ENCODE measurements at regions not wholly inside any gene's neighbourhood (a gene's known extent, or its start where the extent isn't known, plus 50 kb on each side); places are given as distances from the start of the nearest gene placed in this dataset.
A peak's percentile ranks its signal among the peaks of the same experiment; 100 is the strongest.

- Histone ChIP-seq H3K23ac (ENCODE audit: low read length) (no peak overlapping the region), H3K4me3 (ENCODE audit: low read length) (no peak overlapping the region), H3K9ac (ENCODE audit: low read length) (no peak overlapping the region), H2BK15ac (replicated peaks; ENCODE audit: low read depth) (no peak overlapping the region), H3K4me1 (ENCODE audit: control insufficient read depth, low read depth, low read length) (no peaks in the 10 kb centered on the region), H4K5ac (ENCODE audit: low read length) (no peak overlapping the region), H3K4me2 (ENCODE audit: low read length) (no peak overlapping the region), H3K27ac (ENCODE audit: low read depth, low read length) (no peak overlapping the region), H3K79me2 (ENCODE audit: control insufficient read depth, insufficient read depth, low read length) (no peaks in the 10 kb centered on the region), H3K18ac (ENCODE audit: low read length) (no peak overlapping the region), H3K56ac (ENCODE audit: low read length) (no peak overlapping the region), H3K27me3 (ENCODE audit: insufficient read depth, low read length, poor library complexity) (no peaks in the 10 kb centered on the region), H4K8ac (ENCODE audit: low read depth, low read length) (no peak overlapping the region), H3K4ac (ENCODE audit: low read depth, low read length) (no peak overlapping the region), H2BK120ac (ENCODE audit: low read depth, low read length) (no peak overlapping the region), H2BK5ac (ENCODE audit: low read length) (no peak overlapping the region), H3K36me3 (ENCODE audit: control insufficient read depth, insufficient read depth, low read length) (no peaks in the 10 kb centered on the region), H3K79me1 (ENCODE audit: low read length) (no peaks in the 10 kb centered on the region), H2AK5ac (ENCODE audit: low read length) (no peak overlapping the region)
- DNase-seq, result no peak
- no CpG with 5 or more reads among the region's 6 CpGs for WGBS (ENCODE audit: extremely low coverage, insufficient coverage, low lambda C conversion rate)
Observed at GRCh38 chr3:132854856-132855535, 132.8 kb upstream of the NPHP3 start.

GRCh38 chr3:132847849-132848625 lies 125.8 kb upstream of the NPHP3 start:
- no peak for DNase-seq
- H2AK5ac ChIP-seq (ENCODE audit: low read length), result no peak overlapping the region

GRCh38 chr3:132843851-132844553 lies 121.8 kb upstream of the NPHP3 start:
- H3K79me2 ChIP-seq (ENCODE audit: control insufficient read depth, insufficient read depth, low read length), result no peaks in the 10 kb centered on the region
- H2BK15ac ChIP-seq (replicated peaks; ENCODE audit: low read depth), result no peak overlapping the region
- no peak overlapping the region for H3K4ac ChIP-seq (ENCODE audit: low read depth, low read length)
- H3K4me1 ChIP-seq (ENCODE audit: control insufficient read depth, low read depth, low read length), result peaks cover 2% of the 10 kb centered on the region
- no peaks in the 10 kb centered on the region for H3K79me1 ChIP-seq (ENCODE audit: low read length)
- H3K18ac ChIP-seq (ENCODE audit: low read length), result no peak overlapping the region
- no peak overlapping the region for H2BK120ac ChIP-seq (ENCODE audit: low read depth, low read length)
- no peak overlapping the region for H3K4me2 ChIP-seq (ENCODE audit: low read length)
- peak; percentile 88 for DNase-seq
- no peak overlapping the region for H2BK5ac ChIP-seq (ENCODE audit: low read length)
- no CpG with 5 or more reads among the region's 4 CpGs for WGBS (ENCODE audit: extremely low coverage, insufficient coverage, low lambda C conversion rate)
- H3K36me3 ChIP-seq (ENCODE audit: control insufficient read depth, insufficient read depth, low read length), result no peaks in the 10 kb centered on the region
- H3K27ac ChIP-seq (ENCODE audit: low read depth, low read length), result no peak overlapping the region
- H3K56ac ChIP-seq (ENCODE audit: low read length), result no peak overlapping the region
- no peak overlapping the region for H4K5ac ChIP-seq (ENCODE audit: low read length)
- no peak overlapping the region for H3K4me3 ChIP-seq (ENCODE audit: low read length)
- no peak overlapping the region for H3K9ac ChIP-seq (ENCODE audit: low read length)
- H2AK5ac ChIP-seq (ENCODE audit: low read length), result no peak overlapping the region
- H3K23ac ChIP-seq (ENCODE audit: low read length), result no peak overlapping the region
- no peak overlapping the region for H4K8ac ChIP-seq (ENCODE audit: low read depth, low read length)
- H3K27me3 ChIP-seq (ENCODE audit: insufficient read depth, low read length, poor library complexity), result no peaks in the 10 kb centered on the region

More at GRCh38 chr3:132847849-132848625, 125.8 kb upstream of the NPHP3 start:
- no peaks in the 10 kb centered on the region for H3K36me3 ChIP-seq (ENCODE audit: control insufficient read depth, insufficient read depth, low read length)
- peaks cover 2% of the 10 kb centered on the region for H3K4me1 ChIP-seq (ENCODE audit: control insufficient read depth, low read depth, low read length)
- H4K5ac ChIP-seq (ENCODE audit: low read length), result no peak overlapping the region
- no CpG with 5 or more reads among the region's 7 CpGs for WGBS (ENCODE audit: extremely low coverage, insufficient coverage, low lambda C conversion rate)
- no peak overlapping the region for H3K27ac ChIP-seq (ENCODE audit: low read depth, low read length)
- no peak overlapping the region for H3K56ac ChIP-seq (ENCODE audit: low read length)
- no peak overlapping the region for H3K4ac ChIP-seq (ENCODE audit: low read depth, low read length)
- no peak overlapping the region for H2BK5ac ChIP-seq (ENCODE audit: low read length)
- no peak overlapping the region for H4K8ac ChIP-seq (ENCODE audit: low read depth, low read length)
- no peaks in the 10 kb centered on the region for H3K27me3 ChIP-seq (ENCODE audit: insufficient read depth, low read length, poor library complexity)
- no peak overlapping the region for H3K9ac ChIP-seq (ENCODE audit: low read length)
- H3K23ac ChIP-seq (ENCODE audit: low read length), result no peak overlapping the region
- H3K4me2 ChIP-seq (ENCODE audit: low read length), result no peak overlapping the region
- no peaks in the 10 kb centered on the region for H3K79me1 ChIP-seq (ENCODE audit: low read length)
- no peak overlapping the region for H2BK15ac ChIP-seq (replicated peaks; ENCODE audit: low read depth)
- H3K79me2 ChIP-seq (ENCODE audit: control insufficient read depth, insufficient read depth, low read length), result no peaks in the 10 kb centered on the region
- H3K4me3 ChIP-seq (ENCODE audit: low read length), result no peak overlapping the region
- H3K18ac ChIP-seq (ENCODE audit: low read length), result no peak overlapping the region
- H2BK120ac ChIP-seq (ENCODE audit: low read depth, low read length), result no peak overlapping the region

- Histone ChIP-seq H4K5ac (ENCODE audit: low read length) (no peak overlapping the region), H3K27ac (ENCODE audit: low read depth, low read length) (no peak overlapping the region)
- WGBS (ENCODE audit: extremely low coverage, insufficient coverage, low lambda C conversion rate), result no CpG with 5 or more reads among the region's 3 CpGs
Observed at GRCh38 chr3:132843349-132843748, 121.1 kb upstream of the NPHP3 start.

GRCh38 chr3:132841621-132842020 lies 119.4 kb upstream of the NPHP3 start:
- H3K4ac ChIP-seq (ENCODE audit: low read depth, low read length), result no peak overlapping the region
- H3K27me3 ChIP-seq (ENCODE audit: insufficient read depth, low read length, poor library complexity), result no peaks in the 10 kb centered on the region
- no peaks in the 10 kb centered on the region for H3K79me2 ChIP-seq (ENCODE audit: control insufficient read depth, insufficient read depth, low read length)
- no peak overlapping the region for H3K23ac ChIP-seq (ENCODE audit: low read length)
- no peaks in the 10 kb centered on the region for H3K79me1 ChIP-seq (ENCODE audit: low read length)
- no peak overlapping the region for H3K9ac ChIP-seq (ENCODE audit: low read length)
- H3K36me3 ChIP-seq (ENCODE audit: control insufficient read depth, insufficient read depth, low read length), result no peaks in the 10 kb centered on the region
- WGBS (ENCODE audit: extremely low coverage, insufficient coverage, low lambda C conversion rate), result no CpG with 5 or more reads among the region's 2 CpGs
- no peak overlapping the region for H2BK15ac ChIP-seq (replicated peaks; ENCODE audit: low read depth)
- no peak overlapping the region for H4K8ac ChIP-seq (ENCODE audit: low read depth, low read length)
- H3K27ac ChIP-seq (ENCODE audit: low read depth, low read length), result no peak overlapping the region
- peaks cover 2% of the 10 kb centered on the region for H3K4me1 ChIP-seq (ENCODE audit: control insufficient read depth, low read depth, low read length)
- no peak overlapping the region for H3K18ac ChIP-seq (ENCODE audit: low read length)
- H4K5ac ChIP-seq (ENCODE audit: low read length), result no peak overlapping the region
- DNase-seq, result no peak
- H3K4me2 ChIP-seq (ENCODE audit: low read length), result no peak overlapping the region
- no peak overlapping the region for H2AK5ac ChIP-seq (ENCODE audit: low read length)
- no peak overlapping the region for H3K56ac ChIP-seq (ENCODE audit: low read length)
- no peak overlapping the region for H3K4me3 ChIP-seq (ENCODE audit: low read length)
- no peak overlapping the region for H2BK5ac ChIP-seq (ENCODE audit: low read length)
- H2BK120ac ChIP-seq (ENCODE audit: low read depth, low read length), result no peak overlapping the region

More at GRCh38 chr3:132843349-132843748, 121.1 kb upstream of the NPHP3 start:
- H3K27me3 ChIP-seq (ENCODE audit: insufficient read depth, low read length, poor library complexity), result no peaks in the 10 kb centered on the region
- no peak overlapping the region for H3K4me3 ChIP-seq (ENCODE audit: low read length)
- DNase-seq, result peak; percentile 11
- no peaks in the 10 kb centered on the region for H3K79me1 ChIP-seq (ENCODE audit: low read length)
- no peak overlapping the region for H4K8ac ChIP-seq (ENCODE audit: low read depth, low read length)
- H3K79me2 ChIP-seq (ENCODE audit: control insufficient read depth, insufficient read depth, low read length), result no peaks in the 10 kb centered on the region
- no peak overlapping the region for H3K23ac ChIP-seq (ENCODE audit: low read length)
- no peak overlapping the region for H3K9ac ChIP-seq (ENCODE audit: low read length)
- no peak overlapping the region for H3K56ac ChIP-seq (ENCODE audit: low read length)
- H2BK120ac ChIP-seq (ENCODE audit: low read depth, low read length), result no peak overlapping the region
- no peak overlapping the region for H3K4ac ChIP-seq (ENCODE audit: low read depth, low read length)
- H3K36me3 ChIP-seq (ENCODE audit: control insufficient read depth, insufficient read depth, low read length), result no peaks in the 10 kb centered on the region
- H2AK5ac ChIP-seq (ENCODE audit: low read length), result no peak overlapping the region
- no peak overlapping the region for H3K4me2 ChIP-seq (ENCODE audit: low read length)
- no peak overlapping the region for H3K18ac ChIP-seq (ENCODE audit: low read length)
- H2BK15ac ChIP-seq (replicated peaks; ENCODE audit: low read depth), result no peak overlapping the region
- H2BK5ac ChIP-seq (ENCODE audit: low read length), result no peak overlapping the region
- peaks cover 2% of the 10 kb centered on the region for H3K4me1 ChIP-seq (ENCODE audit: control insufficient read depth, low read depth, low read length)
